WTC11 (cell line): ENCODE measurements at regions not wholly inside any gene's neighbourhood (a gene's known extent, or its start where the extent isn't known, plus 50 kb on each side); places are given as distances from the start of the nearest gene placed in this dataset.

Source experiments
- ATAC-seq: fragments of 200-7000 bp; cut with Tn5 transposase; 2 replicates; pipeline ENCODE4 v1.10.0; 2021; ENCODE audit warnings: mild to moderate bottlenecking, moderate library complexity
- CTCF ChIA-PET: fragments of 300-600 bp; sonication (Branson Sonifier 250); formaldehyde crosslinking; loops from one replicate; lab custom pipeline; 2021; ENCODE audit warnings: antibody characterized with exemption; lab: Charles Lee
- POLR2A ChIA-PET: fragments of 350-600 bp; sonication (Branson Sonifier 250); formaldehyde crosslinking; loops from one replicate; lab custom pipeline; 2021; ENCODE audit warnings: antibody characterized with exemption; lab: Charles Lee
- DNase-seq: peaks from one replicate; pipeline ENCODE4 v3.0.0; 2021; ENCODE audit warnings: low spot score
- H3K27ac Mint-ChIP-seq: 2 replicates; pipeline ENCODE4 v1.8.0; 2021; ENCODE audit warnings: mixed read lengths
- H3K27me3 Mint-ChIP-seq: 2 replicates; pipeline ENCODE4 v1.8.0; 2021; ENCODE audit warnings: low read depth, mild to moderate bottlenecking, moderate library complexity, mixed read lengths
- H3K36me3 Mint-ChIP-seq: 2 replicates; pipeline ENCODE4 v1.8.0; 2021; ENCODE audit warnings: mixed read lengths
- H3K4me1 Mint-ChIP-seq: 2 replicates; pipeline ENCODE4 v1.8.0; 2022; ENCODE audit warnings: mixed read lengths
- H3K4me3 Mint-ChIP-seq: 2 replicates; pipeline ENCODE4 v1.8.0; 2021; ENCODE audit warnings: mild to moderate bottlenecking, moderate library complexity, mixed read lengths
- H3K9me3 Mint-ChIP-seq: 2 replicates; pipeline ENCODE4 v1.8.0; 2021; ENCODE audit warnings: mixed read lengths
- ATF1 ChIP-seq: sonication (generic); formaldehyde crosslinking; IDR thresholded peaks from 2 replicates; pipeline ENCODE4 v1.8.1; 2023; ENCODE audit warnings: mild to moderate bottlenecking, moderate library complexity, missing genetic modification reagents
- CBFB ChIP-seq: sonication (generic); formaldehyde crosslinking; IDR thresholded peaks from 2 replicates; pipeline ENCODE4 v1.8.1; 2022; ENCODE audit warnings: mild to moderate bottlenecking, low read depth, missing genetic modification reagents
- FOXK1 ChIP-seq: sonication (generic); formaldehyde crosslinking; IDR thresholded peaks from 2 replicates; pipeline ENCODE4 v1.8.0; 2022; ENCODE audit warnings: mild to moderate bottlenecking, moderate library complexity, missing genetic modification reagents
- PRRX2 ChIP-seq: fragments of 250-450 bp; sonication (Bioruptor Pico); IDR thresholded peaks from 2 replicates; pipeline ENCODE4 v1.8.0; 2021; ENCODE audit warnings: mild to moderate bottlenecking
- RORB ChIP-seq: fragments of 250-450 bp; sonication (Bioruptor Pico); IDR thresholded peaks from 2 replicates; pipeline ENCODE4 v1.9.0; 2021; ENCODE audit warnings: mild to moderate bottlenecking
- ZNF121 ChIP-seq: sonication (generic); formaldehyde crosslinking; IDR thresholded peaks from 2 replicates; pipeline ENCODE4 v1.8.0; 2023; ENCODE audit warnings: missing genetic modification reagents
- ZNF232 ChIP-seq: sonication (generic); formaldehyde crosslinking; IDR thresholded peaks from 2 replicates; pipeline ENCODE4 v1.8.0; 2022; ENCODE audit warnings: mild to moderate bottlenecking, missing genetic modification reagents
- ZNF423 ChIP-seq: fragments of 250-450 bp; sonication (Bioruptor Pico); IDR thresholded peaks from 2 replicates; pipeline ENCODE4 v2.1.2; 2022; ENCODE audit warnings: mild to moderate bottlenecking, moderate library complexity
- ZNF671 ChIP-seq: fragments of 250-450 bp; sonication (Bioruptor Pico); IDR thresholded peaks from 2 replicates; pipeline ENCODE4 v1.8.0; 2021; ENCODE audit warnings: mild to moderate bottlenecking
- TF ChIP-seq, protein P1 (sequence below): sonication (generic); formaldehyde crosslinking; IDR thresholded peaks from 2 replicates; pipeline ENCODE4 v1.8.0; 2022; ENCODE audit warnings: mild to moderate bottlenecking, missing genetic modification reagents
- TF ChIP-seq, protein P2 (sequence below): sonication (generic); formaldehyde crosslinking; IDR thresholded peaks from 2 replicates; pipeline ENCODE4 v1.8.0; 2022; ENCODE audit warnings: mild to moderate bottlenecking, missing genetic modification reagents
- TF ChIP-seq, protein P3 (sequence below): sonication (generic); formaldehyde crosslinking; IDR thresholded peaks from 2 replicates; pipeline ENCODE4 v1.8.1; 2023; ENCODE audit warnings: mild to moderate bottlenecking, missing genetic modification reagents, moderate library complexity
- TF ChIP-seq, protein P4 (sequence below): sonication (generic); formaldehyde crosslinking; IDR thresholded peaks from 2 replicates; pipeline ENCODE4 v1.8.0; 2023; ENCODE audit warnings: missing genetic modification reagents, mild to moderate bottlenecking, borderline replicate concordance
- TF ChIP-seq, protein P5 (sequence below): fragments of 250-450 bp; sonication (Bioruptor Pico); IDR thresholded peaks from 2 replicates; pipeline ENCODE4 v1.9.0; 2021; ENCODE audit warnings: mild to moderate bottlenecking

DNA sequence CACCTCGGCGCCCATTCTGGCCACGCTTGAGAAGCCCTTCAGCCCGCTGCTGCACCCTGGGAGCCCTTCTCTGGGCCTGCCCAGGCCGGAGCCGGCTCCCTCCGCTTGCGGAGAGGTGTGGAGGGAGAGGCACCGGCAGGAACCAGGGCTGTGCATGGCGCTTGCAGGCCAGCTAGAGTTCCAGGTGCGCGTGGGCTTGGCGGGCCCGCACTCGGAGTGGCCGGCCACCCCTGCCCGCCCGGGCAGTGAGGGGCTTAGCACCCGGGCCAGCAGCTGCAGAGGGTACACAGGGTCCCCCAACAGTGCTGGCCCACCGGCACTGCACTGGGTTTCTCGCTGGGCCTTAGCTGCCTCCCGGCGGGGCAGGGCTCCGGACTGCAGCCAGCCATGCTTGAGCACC is 72.3 kb upstream of the SYK start (continued):
- TF ChIP-seq, protein P1, sequence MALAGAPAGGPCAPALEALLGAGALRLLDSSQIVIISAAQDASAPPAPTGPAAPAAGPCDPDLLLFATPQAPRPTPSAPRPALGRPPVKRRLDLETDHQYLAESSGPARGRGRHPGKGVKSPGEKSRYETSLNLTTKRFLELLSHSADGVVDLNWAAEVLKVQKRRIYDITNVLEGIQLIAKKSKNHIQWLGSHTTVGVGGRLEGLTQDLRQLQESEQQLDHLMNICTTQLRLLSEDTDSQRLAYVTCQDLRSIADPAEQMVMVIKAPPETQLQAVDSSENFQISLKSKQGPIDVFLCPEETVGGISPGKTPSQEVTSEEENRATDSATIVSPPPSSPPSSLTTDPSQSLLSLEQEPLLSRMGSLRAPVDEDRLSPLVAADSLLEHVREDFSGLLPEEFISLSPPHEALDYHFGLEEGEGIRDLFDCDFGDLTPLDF (CRISPR knock-in tag), result no peak
- TF ChIP-seq ATF1 (CRISPR knock-in tag) (no peak), ZNF121 (CRISPR knock-in tag) (no peak), ZNF232 (CRISPR knock-in tag) (no peak), PRRX2 (CRISPR knock-in tag) (no peak)
- TF ChIP-seq, protein P2, sequence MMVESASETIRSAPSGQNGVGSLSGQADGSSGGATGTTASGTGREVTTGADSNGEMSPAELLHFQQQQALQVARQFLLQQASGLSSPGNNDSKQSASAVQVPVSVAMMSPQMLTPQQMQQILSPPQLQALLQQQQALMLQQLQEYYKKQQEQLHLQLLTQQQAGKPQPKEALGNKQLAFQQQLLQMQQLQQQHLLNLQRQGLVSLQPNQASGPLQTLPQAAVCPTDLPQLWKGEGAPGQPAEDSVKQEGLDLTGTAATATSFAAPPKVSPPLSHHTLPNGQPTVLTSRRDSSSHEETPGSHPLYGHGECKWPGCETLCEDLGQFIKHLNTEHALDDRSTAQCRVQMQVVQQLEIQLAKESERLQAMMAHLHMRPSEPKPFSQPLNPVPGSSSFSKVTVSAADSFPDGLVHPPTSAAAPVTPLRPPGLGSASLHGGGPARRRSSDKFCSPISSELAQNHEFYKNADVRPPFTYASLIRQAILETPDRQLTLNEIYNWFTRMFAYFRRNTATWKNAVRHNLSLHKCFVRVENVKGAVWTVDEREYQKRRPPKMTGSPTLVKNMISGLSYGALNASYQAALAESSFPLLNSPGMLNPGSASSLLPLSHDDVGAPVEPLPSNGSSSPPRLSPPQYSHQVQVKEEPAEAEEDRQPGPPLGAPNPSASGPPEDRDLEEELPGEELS, result no peak
- TF ChIP-seq, protein P3, sequence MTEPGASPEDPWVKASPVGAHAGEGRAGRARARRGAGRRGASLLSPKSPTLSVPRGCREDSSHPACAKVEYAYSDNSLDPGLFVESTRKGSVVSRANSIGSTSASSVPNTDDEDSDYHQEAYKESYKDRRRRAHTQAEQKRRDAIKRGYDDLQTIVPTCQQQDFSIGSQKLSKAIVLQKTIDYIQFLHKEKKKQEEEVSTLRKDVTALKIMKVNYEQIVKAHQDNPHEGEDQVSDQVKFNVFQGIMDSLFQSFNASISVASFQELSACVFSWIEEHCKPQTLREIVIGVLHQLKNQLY (CRISPR knock-in tag), result no peak

DNA sequence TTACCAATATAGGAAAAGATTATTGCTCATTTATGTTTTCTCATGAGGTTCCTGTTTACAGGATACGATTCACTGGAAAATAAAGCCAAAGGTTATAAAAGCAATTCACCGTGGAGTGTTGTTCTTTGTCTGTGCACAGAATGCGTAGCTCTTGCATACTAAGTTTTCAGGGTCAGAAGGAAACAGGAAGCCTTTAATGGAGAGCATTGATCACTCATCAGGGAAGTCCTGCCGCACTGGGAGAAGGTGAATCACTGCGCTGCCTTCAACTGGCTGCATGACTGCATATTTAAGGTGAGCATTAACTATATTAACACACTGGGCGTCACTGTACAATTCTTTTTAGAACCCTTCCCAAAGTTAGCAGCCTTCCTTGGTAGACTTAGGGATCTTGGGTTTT is 74.1 kb upstream of the SYK start:
- H3K9me3 Mint-ChIP-seq, result peaks cover 16% of the 10 kb centered on the region
- H3K27me3 Mint-ChIP-seq, result no peaks in the 10 kb centered on the region; the same call in 1 of the 2 replicates
- TF ChIP-seq, protein P4, sequence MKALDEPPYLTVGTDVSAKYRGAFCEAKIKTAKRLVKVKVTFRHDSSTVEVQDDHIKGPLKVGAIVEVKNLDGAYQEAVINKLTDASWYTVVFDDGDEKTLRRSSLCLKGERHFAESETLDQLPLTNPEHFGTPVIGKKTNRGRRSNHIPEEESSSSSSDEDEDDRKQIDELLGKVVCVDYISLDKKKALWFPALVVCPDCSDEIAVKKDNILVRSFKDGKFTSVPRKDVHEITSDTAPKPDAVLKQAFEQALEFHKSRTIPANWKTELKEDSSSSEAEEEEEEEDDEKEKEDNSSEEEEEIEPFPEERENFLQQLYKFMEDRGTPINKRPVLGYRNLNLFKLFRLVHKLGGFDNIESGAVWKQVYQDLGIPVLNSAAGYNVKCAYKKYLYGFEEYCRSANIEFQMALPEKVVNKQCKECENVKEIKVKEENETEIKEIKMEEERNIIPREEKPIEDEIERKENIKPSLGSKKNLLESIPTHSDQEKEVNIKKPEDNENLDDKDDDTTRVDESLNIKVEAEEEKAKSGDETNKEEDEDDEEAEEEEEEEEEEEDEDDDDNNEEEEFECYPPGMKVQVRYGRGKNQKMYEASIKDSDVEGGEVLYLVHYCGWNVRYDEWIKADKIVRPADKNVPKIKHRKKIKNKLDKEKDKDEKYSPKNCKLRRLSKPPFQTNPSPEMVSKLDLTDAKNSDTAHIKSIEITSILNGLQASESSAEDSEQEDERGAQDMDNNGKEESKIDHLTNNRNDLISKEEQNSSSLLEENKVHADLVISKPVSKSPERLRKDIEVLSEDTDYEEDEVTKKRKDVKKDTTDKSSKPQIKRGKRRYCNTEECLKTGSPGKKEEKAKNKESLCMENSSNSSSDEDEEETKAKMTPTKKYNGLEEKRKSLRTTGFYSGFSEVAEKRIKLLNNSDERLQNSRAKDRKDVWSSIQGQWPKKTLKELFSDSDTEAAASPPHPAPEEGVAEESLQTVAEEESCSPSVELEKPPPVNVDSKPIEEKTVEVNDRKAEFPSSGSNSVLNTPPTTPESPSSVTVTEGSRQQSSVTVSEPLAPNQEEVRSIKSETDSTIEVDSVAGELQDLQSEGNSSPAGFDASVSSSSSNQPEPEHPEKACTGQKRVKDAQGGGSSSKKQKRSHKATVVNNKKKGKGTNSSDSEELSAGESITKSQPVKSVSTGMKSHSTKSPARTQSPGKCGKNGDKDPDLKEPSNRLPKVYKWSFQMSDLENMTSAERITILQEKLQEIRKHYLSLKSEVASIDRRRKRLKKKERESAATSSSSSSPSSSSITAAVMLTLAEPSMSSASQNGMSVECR (CRISPR knock-in tag), result no peak
- TF ChIP-seq ZNF671 (no peak), CBFB (CRISPR knock-in tag) (no peak), FOXK1 (CRISPR knock-in tag) (no peak), ZNF232 (CRISPR knock-in tag) (no peak), ZNF423 (CRISPR knock-in tag) (no peak), RORB (CRISPR knock-in tag) (no peak)
- TF ChIP-seq, protein P5, sequence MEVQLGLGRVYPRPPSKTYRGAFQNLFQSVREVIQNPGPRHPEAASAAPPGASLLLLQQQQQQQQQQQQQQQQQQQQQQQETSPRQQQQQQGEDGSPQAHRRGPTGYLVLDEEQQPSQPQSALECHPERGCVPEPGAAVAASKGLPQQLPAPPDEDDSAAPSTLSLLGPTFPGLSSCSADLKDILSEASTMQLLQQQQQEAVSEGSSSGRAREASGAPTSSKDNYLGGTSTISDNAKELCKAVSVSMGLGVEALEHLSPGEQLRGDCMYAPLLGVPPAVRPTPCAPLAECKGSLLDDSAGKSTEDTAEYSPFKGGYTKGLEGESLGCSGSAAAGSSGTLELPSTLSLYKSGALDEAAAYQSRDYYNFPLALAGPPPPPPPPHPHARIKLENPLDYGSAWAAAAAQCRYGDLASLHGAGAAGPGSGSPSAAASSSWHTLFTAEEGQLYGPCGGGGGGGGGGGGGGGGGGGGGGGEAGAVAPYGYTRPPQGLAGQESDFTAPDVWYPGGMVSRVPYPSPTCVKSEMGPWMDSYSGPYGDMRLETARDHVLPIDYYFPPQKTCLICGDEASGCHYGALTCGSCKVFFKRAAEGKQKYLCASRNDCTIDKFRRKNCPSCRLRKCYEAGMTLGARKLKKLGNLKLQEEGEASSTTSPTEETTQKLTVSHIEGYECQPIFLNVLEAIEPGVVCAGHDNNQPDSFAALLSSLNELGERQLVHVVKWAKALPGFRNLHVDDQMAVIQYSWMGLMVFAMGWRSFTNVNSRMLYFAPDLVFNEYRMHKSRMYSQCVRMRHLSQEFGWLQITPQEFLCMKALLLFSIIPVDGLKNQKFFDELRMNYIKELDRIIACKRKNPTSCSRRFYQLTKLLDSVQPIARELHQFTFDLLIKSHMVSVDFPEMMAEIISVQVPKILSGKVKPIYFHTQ, result no peak
- TF ChIP-seq, all 79 proteins: peak for 0
- no peaks in the 10 kb centered on the region for H3K4me1 Mint-ChIP-seq
- no peak overlapping the region for H3K4me3 Mint-ChIP-seq
- DNase-seq, result no peak
- H3K36me3 Mint-ChIP-seq, result no peaks in the 10 kb centered on the region; the same call in 1 of the 2 replicates
- POLR2A ChIA-PET, result no interaction called here
- CTCF ChIA-PET, result interaction anchor here (1.2 kb wide), 1 partner anchor 27 kb away, joined by 3 read pairs; no protein-coding TSS in a partner anchor
- no peak for ATAC-seq
- no peak overlapping the region for H3K27ac Mint-ChIP-seq
